ENCODE measurements at regions not wholly inside any gene's neighbourhood (a gene's known extent, or its start where the extent isn't known, plus 50 kb on each side); places are given as distances from the start of the nearest gene placed in this dataset.

DNA sequence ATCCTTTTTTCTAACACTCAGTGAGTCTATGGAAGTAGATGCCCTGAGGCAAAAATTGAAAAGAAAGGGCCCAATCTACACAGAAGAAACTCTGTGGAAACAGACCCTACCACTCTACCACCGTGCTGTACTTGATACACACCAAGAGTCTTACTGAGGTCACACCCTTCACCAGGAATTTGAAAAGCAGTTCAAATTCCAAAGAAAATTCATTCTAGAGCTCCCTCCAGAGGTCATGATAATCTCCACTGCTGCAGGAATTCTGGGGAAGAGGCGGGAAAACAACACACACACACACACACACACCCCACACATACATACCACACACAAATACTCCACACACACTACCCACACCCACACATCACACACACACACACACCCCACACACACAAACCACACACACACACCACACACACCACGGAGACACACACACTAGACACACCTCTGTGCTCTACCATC lies 336.8 kb downstream of the HDGFL1 start:
- peak overlapping the region; percentile 3 for H3K4me3 Mint-ChIP-seq
- no peaks in the 10 kb centered on the region for H4K20me1 ChIP-seq (ENCODE audit: low read depth)
- no peaks in the 10 kb centered on the region for H3K36me3 ChIP-seq
- H3K9me3 ChIP-seq (ENCODE audit: low read depth): no peaks in the 10 kb centered on the region
- no peak overlapping the region for H2AFZ ChIP-seq (replicated peaks)
- H3F3A ChIP-seq (ENCODE audit: low read depth): no peaks in the 10 kb centered on the region
- no peak overlapping the region for H3K27ac Mint-ChIP-seq
- no peaks in the 10 kb centered on the region for H3K9me3 Mint-ChIP-seq
- no peak overlapping the region for H3K4me3 ChIP-seq
- H3K27me3 Mint-ChIP-seq (ENCODE audit: insufficient read depth, low read depth): peaks cover 3% of the 10 kb centered on the region
- H3K9ac ChIP-seq: no peak overlapping the region
- peak; percentile 24 for DNase-seq (ENCODE audit: low spot score)
- no peak overlapping the region for H3K27ac ChIP-seq
- no peaks in the 10 kb centered on the region for H3K4me1 ChIP-seq
- peaks cover 3% of the 10 kb centered on the region for H3K4me1 Mint-ChIP-seq
- no peaks in the 10 kb centered on the region for H3K36me3 Mint-ChIP-seq
- no peaks in the 10 kb centered on the region for H3K79me2 ChIP-seq (ENCODE audit: low read depth)
- H3K4me2 ChIP-seq: no peak overlapping the region
- no peak for TF ChIP-seq EZH2 (IDR thresholded peaks at IDR 0.05)
- TF ChIP-seq, protein P1, sequence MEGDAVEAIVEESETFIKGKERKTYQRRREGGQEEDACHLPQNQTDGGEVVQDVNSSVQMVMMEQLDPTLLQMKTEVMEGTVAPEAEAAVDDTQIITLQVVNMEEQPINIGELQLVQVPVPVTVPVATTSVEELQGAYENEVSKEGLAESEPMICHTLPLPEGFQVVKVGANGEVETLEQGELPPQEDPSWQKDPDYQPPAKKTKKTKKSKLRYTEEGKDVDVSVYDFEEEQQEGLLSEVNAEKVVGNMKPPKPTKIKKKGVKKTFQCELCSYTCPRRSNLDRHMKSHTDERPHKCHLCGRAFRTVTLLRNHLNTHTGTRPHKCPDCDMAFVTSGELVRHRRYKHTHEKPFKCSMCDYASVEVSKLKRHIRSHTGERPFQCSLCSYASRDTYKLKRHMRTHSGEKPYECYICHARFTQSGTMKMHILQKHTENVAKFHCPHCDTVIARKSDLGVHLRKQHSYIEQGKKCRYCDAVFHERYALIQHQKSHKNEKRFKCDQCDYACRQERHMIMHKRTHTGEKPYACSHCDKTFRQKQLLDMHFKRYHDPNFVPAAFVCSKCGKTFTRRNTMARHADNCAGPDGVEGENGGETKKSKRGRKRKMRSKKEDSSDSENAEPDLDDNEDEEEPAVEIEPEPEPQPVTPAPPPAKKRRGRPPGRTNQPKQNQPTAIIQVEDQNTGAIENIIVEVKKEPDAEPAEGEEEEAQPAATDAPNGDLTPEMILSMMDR (IDR thresholded peaks at IDR 0.05): peak; percentile 44
- TF ChIP-seq EZH2phosphoT487 (IDR thresholded peaks at IDR 0.05): no peak
- H3K27me3 ChIP-seq: no peaks in the 10 kb centered on the region

DNA sequence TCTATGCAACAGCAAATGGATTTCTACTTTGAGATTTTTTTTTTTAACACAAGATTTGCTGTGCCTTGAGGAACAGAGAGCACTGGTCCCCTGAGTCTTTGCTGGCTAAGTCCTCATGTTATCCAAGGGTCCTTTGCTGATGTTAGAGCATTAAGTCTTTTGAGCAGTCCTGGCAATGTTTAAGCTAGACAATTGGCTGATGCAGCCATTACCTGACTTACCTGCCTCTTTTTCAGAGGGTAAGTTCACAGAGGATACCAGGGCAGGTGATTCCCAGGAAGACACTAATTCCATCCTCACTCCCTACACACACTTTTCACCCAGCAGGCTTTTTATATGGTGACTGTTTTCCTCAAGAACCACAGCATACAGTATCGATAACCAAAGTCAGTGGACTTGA lies 337.7 kb downstream of the HDGFL1 start:
- no peaks in the 10 kb centered on the region for H3K9me3 Mint-ChIP-seq
- Histone ChIP-seq H4K20me1 (ENCODE audit: low read depth) (no peaks in the 10 kb centered on the region), H3K79me2 (ENCODE audit: low read depth) (no peaks in the 10 kb centered on the region), H3K9ac (no peak overlapping the region), H3K9me3 (ENCODE audit: low read depth) (no peaks in the 10 kb centered on the region), H3K36me3 (no peaks in the 10 kb centered on the region), H2AFZ (replicated peaks) (no peak overlapping the region), H3K27me3 (no peaks in the 10 kb centered on the region), H3K4me3 (no peak overlapping the region), H3K4me1 (no peaks in the 10 kb centered on the region), H3K4me2 (no peak overlapping the region), H3F3A (ENCODE audit: low read depth) (no peaks in the 10 kb centered on the region), H3K27ac (no peak overlapping the region)
- H3K27ac Mint-ChIP-seq: peak overlapping the region; percentile 2
- H3K4me3 Mint-ChIP-seq: no peak overlapping the region
- peaks cover 3% of the 10 kb centered on the region for H3K27me3 Mint-ChIP-seq (ENCODE audit: insufficient read depth, low read depth)
- H3K4me1 Mint-ChIP-seq: peaks cover 7% of the 10 kb centered on the region
- no peaks in the 10 kb centered on the region for H3K36me3 Mint-ChIP-seq
- DNase-seq (ENCODE audit: low spot score): no peak
- no peak for TF ChIP-seq EZH2phosphoT487 (IDR thresholded peaks at IDR 0.05)
- no peak for TF ChIP-seq EZH2 (IDR thresholded peaks at IDR 0.05)
- TF ChIP-seq, protein P1 (IDR thresholded peaks at IDR 0.05): no peak

DNA sequence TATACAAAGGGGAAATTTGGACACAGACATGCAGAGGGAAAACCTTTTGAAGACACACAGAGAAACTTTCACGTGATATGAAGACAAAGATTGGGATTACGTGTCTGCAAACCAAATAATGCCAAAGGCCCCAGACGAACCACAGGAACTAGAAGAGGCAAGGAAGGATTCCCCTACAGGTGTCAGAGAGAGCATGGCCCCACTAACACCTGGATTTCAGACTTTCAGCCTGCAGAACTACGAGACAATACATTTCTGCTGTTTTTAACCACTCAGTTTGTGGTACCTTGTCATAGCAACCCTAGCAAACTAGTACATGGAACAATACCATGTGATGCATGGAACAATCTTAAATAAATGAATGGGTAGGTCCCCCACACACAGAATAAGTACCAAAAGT lies 341.0 kb downstream of the HDGFL1 start:
- Histone ChIP-seq H3K79me2 (ENCODE audit: low read depth) (no peaks in the 10 kb centered on the region), H3K4me1 (no peaks in the 10 kb centered on the region), H3K4me2 (no peak overlapping the region), H4K20me1 (ENCODE audit: low read depth) (no peaks in the 10 kb centered on the region), H3K36me3 (no peaks in the 10 kb centered on the region), H3F3A (ENCODE audit: low read depth) (no peaks in the 10 kb centered on the region), H3K9ac (no peak overlapping the region), H2AFZ (replicated peaks) (no peak overlapping the region), H3K4me3 (no peak overlapping the region), H3K27ac (no peak overlapping the region), H3K27me3 (no peaks in the 10 kb centered on the region), H3K9me3 (ENCODE audit: low read depth) (no peaks in the 10 kb centered on the region)
- H3K4me3 Mint-ChIP-seq: no peak overlapping the region
- no peaks in the 10 kb centered on the region for H3K36me3 Mint-ChIP-seq
- peaks cover 3% of the 10 kb centered on the region for H3K27me3 Mint-ChIP-seq (ENCODE audit: insufficient read depth, low read depth)
- H3K4me1 Mint-ChIP-seq: peaks cover 6% of the 10 kb centered on the region
- no peak for DNase-seq (ENCODE audit: low spot score)
- TF ChIP-seq EZH2phosphoT487 (IDR thresholded peaks at IDR 0.05) (no peak), EZH2 (IDR thresholded peaks at IDR 0.05) (no peak)
- TF ChIP-seq, protein P1 (IDR thresholded peaks at IDR 0.05): no peak
- no peak overlapping the region for H3K27ac Mint-ChIP-seq
- H3K9me3 Mint-ChIP-seq: no peaks in the 10 kb centered on the region

All from neural progenitor cell (in vitro differentiated cells).